Cardiac muscle cell (in vitro differentiated cells and primary cell): ENCODE measurements at regions not wholly inside any gene's neighbourhood (a gene's known extent, or its start where the extent isn't known, plus 50 kb on each side); places are given as distances from the start of the nearest gene placed in this dataset.

ENCODE experiments used
- DNase-seq, 2 donors: peaks; one replicate each; pipeline versions ENCODE4 v3.0.0 to v3.0.0-alpha.2; 2010 to 2017; ENCODE audit warnings: low read depth in 1 of 2, low spot score in 1 of 2
- H3K27ac ChIP-seq: fragments of 200-600 bp; sonication (generic); 2 replicates; pipeline ENCODE4 v1.5.1; 2016
- H3K27me3 ChIP-seq: fragments of 200-600 bp; sonication (generic); 2 replicates; pipeline ENCODE4 v1.6.0; 2016; ENCODE audit warnings: control low read depth
- H3K36me3 ChIP-seq: fragments of 200-600 bp; sonication (generic); 2 replicates; pipeline ENCODE4 v1.5.1; 2016; ENCODE audit warnings: control low read depth
- H3K4me1 ChIP-seq: fragments of 200-600 bp; sonication (generic); 2 replicates; pipeline ENCODE4 v1.8.1; 2017; ENCODE audit warnings: low read depth, mild to moderate bottlenecking, mixed run types
- H3K4me3 ChIP-seq: fragments of 200-600 bp; sonication (generic); 2 replicates; pipeline ENCODE4 v1.5.1; 2016; ENCODE audit warnings: mild to moderate bottlenecking
- H3K9me3 ChIP-seq: fragments of 200-600 bp; sonication (generic); 2 replicates; pipeline ENCODE4 v1.5.1; 2017; ENCODE audit warnings: low read depth, mild to moderate bottlenecking, control low read depth
- TF ChIP-seq, protein P1 (sequence below): IDR thresholded peaks from 2 replicates; pipeline ENCODE4 v1.5.1; 2012; ENCODE audit warnings: low read depth, mild to moderate bottlenecking, low read length

DNA sequence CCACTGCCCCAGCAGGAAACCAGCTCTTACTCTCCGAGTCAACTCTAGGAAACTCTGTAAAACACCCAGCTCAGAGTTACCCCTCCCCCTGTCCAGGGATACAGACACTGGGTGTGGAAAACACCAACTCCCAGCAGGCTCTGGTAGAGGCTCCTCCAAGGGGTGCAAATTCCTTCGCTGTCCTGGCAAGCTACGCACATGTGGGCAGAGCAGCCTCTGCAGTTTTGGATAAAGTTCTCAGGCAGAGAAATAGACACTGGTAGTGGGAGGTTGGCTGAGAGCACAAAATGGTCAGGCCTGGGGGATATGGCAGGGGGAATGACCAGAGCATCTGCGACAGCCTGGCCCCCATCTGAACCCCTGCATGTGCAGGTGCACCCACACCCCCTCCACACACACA is 146.9 kb upstream of the SDK2 start:
- no peak overlapping the region for H3K27ac ChIP-seq
- TF ChIP-seq, protein P1, sequence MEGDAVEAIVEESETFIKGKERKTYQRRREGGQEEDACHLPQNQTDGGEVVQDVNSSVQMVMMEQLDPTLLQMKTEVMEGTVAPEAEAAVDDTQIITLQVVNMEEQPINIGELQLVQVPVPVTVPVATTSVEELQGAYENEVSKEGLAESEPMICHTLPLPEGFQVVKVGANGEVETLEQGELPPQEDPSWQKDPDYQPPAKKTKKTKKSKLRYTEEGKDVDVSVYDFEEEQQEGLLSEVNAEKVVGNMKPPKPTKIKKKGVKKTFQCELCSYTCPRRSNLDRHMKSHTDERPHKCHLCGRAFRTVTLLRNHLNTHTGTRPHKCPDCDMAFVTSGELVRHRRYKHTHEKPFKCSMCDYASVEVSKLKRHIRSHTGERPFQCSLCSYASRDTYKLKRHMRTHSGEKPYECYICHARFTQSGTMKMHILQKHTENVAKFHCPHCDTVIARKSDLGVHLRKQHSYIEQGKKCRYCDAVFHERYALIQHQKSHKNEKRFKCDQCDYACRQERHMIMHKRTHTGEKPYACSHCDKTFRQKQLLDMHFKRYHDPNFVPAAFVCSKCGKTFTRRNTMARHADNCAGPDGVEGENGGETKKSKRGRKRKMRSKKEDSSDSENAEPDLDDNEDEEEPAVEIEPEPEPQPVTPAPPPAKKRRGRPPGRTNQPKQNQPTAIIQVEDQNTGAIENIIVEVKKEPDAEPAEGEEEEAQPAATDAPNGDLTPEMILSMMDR: no peak

DNA sequence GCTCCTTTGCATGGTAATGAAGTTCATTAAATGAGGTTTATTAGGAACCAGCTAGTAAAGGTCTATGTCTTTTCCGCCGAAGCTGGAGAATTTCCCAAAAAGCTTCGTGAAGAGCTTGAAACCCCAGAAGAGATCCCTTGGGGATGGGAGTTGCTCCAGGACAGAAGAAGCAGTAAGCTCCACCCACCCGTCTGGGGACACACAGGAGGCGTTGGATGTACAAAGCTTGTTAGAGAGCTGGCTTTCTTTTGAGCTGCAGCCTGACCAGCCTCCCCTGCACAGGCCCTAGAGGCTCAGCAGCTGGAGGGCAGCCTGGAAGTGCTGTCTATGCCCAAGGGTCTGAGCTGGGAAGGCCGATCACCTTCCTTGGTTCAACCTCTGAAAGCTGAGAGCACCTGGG is 147.4 kb upstream of the SDK2 start:
- DNase-seq: no peak
- H3K36me3 ChIP-seq: no peaks in the 10 kb centered on the region
- H3K27ac ChIP-seq: no peak overlapping the region
- peaks cover 17% of the 10 kb centered on the region for H3K4me1 ChIP-seq
- no peak overlapping the region for H3K4me3 ChIP-seq
- TF ChIP-seq, protein P1: no peak
- H3K9me3 ChIP-seq: no peaks in the 10 kb centered on the region
- H3K27me3 ChIP-seq: no peaks in the 10 kb centered on the region

More for the DNA sequence above, 146.9 kb upstream of the SDK2 start:
- Histone ChIP-seq H3K36me3 (no peaks in the 10 kb centered on the region), H3K9me3 (no peaks in the 10 kb centered on the region), H3K4me1 (peaks cover 22% of the 10 kb centered on the region), H3K27me3 (no peaks in the 10 kb centered on the region), H3K4me3 (no peak overlapping the region)
- DNase-seq: no peak

GRCh38 chr17:73792994-73793393 is 148.7 kb upstream of the SDK2 start:
- no peak for DNase-seq
- H3K36me3 ChIP-seq: no peaks in the 10 kb centered on the region
- peaks cover 4% of the 10 kb centered on the region for H3K4me1 ChIP-seq
- H3K9me3 ChIP-seq: no peaks in the 10 kb centered on the region
- TF ChIP-seq, protein P1: no peak
- H3K27ac ChIP-seq: no peak overlapping the region
- H3K4me3 ChIP-seq: no peak overlapping the region
- no peaks in the 10 kb centered on the region for H3K27me3 ChIP-seq

DNA sequence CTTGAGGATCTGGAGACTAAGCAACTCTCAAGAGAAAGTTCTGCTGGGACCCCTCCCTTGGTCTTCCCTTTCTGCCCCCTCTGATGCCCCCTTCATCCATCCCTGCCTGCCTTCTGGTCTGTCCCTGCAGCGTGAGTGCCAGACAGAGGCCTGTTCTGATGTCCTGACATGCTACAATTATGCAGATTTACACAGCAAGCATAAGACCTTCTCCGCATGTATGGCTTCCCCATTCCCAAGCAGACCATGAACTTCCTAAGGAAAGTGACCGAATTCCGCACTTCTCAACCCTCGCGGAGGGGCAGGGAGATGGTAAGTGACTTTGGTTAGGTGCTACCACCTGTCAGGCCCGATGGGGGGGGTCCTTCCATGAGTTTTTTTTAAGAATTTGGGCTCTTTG is 150.1 kb upstream of the SDK2 start:
- Histone ChIP-seq H3K9me3 (no peaks in the 10 kb centered on the region), H3K27ac (no peak overlapping the region), H3K4me1 (no peaks in the 10 kb centered on the region), H3K4me3 (no peak overlapping the region), H3K36me3 (no peaks in the 10 kb centered on the region), H3K27me3 (no peaks in the 10 kb centered on the region)
- TF ChIP-seq, protein P1: no peak
- DNase-seq: no peak

GRCh38 chr17:73795730-73796129 is 151.5 kb upstream of the SDK2 start:
- Histone ChIP-seq H3K27ac (no peak overlapping the region), H3K36me3 (no peaks in the 10 kb centered on the region), H3K4me3 (no peak overlapping the region), H3K9me3 (no peaks in the 10 kb centered on the region), H3K27me3 (no peaks in the 10 kb centered on the region), H3K4me1 (no peaks in the 10 kb centered on the region)
- TF ChIP-seq, protein P1: no peak
- DNase-seq: no peak

DNA sequence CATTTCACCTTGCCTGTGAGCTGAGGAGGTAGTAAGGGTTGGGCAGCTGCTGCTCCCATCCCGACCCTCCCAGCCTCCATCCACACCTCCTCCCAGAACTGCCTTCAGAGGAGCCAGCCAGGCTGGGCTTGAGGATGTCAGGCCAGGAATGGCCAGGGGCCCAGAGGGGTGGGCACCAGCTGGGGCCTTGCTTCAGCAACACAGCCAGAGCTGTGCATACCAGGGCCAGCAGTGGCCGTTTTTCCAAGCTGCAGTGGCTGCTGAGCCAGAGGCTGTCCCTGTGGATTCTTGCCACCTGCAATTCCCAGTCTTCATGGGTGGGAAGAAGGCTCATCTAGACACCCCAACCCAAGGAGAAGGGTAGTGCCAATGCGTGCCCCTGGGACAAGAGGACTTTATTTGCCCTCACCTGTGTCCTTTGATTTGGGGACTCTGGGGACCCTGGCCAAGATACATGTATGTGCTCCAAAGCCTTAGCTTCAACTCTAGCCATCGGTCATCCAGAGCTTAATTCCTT is 153.4 kb upstream of the SDK2 start:
- no peak overlapping the region for H3K4me3 ChIP-seq
- no peak overlapping the region for H3K27ac ChIP-seq
- TF ChIP-seq, protein P1: no peak
- H3K4me1 ChIP-seq: no peaks in the 10 kb centered on the region
- H3K27me3 ChIP-seq: no peaks in the 10 kb centered on the region
- DNase-seq: no peak
- no peaks in the 10 kb centered on the region for H3K9me3 ChIP-seq
- H3K36me3 ChIP-seq: no peaks in the 10 kb centered on the region
